ENCODE measurements at regions not wholly inside any gene's neighbourhood (a gene's known extent, or its start where the extent isn't known, plus 50 kb on each side); places are given as distances from the start of the nearest gene placed in this dataset.

DNA sequence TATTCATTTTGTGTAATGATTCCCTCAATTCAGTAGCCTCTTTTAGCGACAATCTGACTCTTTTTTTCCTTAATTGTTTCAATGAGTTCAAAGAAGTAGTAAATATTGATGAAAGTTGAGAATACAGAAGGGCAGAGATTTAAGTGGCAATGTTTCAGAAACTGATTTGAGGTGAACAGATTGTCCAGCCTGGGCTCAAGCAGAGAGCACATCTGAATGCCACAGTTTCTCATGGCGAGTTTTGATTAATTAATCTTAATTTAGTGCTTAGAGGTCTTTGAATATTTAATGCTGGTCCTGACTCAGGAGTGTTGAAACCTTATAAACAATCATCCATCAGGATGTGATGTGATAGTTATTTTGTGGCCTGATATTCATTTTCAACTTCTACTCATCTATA, 890.7 kb upstream of the SLITRK6 start:
- no peaks in the 10 kb centered on the region for H3K27me3 ChIP-seq (ENCODE audit: insufficient read depth, poor library complexity, severe bottlenecking)
- no peak overlapping the region for H3K4me3 ChIP-seq (ENCODE audit: severe bottlenecking)
- no peak for ATAC-seq (ENCODE audit: low read depth)
- no peaks in the 10 kb centered on the region for H3K36me3 ChIP-seq (ENCODE audit: low read depth)
- H3K9me3 ChIP-seq (ENCODE audit: severe bottlenecking) = no peaks in the 10 kb centered on the region
- no peak overlapping the region for H3K27ac ChIP-seq (ENCODE audit: poor library complexity, severe bottlenecking)
- H3K4me1 ChIP-seq (ENCODE audit: insufficient read depth, poor library complexity, severe bottlenecking) = no peaks in the 10 kb centered on the region
- TF ChIP-seq, protein P1, sequence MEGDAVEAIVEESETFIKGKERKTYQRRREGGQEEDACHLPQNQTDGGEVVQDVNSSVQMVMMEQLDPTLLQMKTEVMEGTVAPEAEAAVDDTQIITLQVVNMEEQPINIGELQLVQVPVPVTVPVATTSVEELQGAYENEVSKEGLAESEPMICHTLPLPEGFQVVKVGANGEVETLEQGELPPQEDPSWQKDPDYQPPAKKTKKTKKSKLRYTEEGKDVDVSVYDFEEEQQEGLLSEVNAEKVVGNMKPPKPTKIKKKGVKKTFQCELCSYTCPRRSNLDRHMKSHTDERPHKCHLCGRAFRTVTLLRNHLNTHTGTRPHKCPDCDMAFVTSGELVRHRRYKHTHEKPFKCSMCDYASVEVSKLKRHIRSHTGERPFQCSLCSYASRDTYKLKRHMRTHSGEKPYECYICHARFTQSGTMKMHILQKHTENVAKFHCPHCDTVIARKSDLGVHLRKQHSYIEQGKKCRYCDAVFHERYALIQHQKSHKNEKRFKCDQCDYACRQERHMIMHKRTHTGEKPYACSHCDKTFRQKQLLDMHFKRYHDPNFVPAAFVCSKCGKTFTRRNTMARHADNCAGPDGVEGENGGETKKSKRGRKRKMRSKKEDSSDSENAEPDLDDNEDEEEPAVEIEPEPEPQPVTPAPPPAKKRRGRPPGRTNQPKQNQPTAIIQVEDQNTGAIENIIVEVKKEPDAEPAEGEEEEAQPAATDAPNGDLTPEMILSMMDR (IDR thresholded peaks at IDR 0.05; ENCODE audit: poor library complexity, severe bottlenecking) = no peak
- DNase-seq (ENCODE audit: low spot score) = no peak

DNA sequence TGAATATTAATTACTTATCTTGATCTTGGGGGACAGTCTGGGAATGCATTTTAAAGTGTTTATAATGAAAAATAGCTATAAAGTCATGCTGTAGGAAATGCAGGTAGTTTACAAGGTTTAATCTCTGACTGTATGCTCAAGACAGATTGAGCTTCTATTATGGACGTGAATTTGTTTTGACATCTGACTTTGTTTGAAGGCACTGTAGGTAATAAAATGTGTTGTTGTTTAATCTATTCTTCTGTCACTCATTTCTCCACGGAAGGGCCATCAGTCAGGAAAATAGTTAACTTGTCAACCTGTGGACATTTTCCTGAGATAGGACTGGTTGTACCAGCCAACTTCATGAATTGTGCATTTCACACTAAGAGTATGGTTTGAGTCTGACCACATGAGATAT, 893.1 kb upstream of the SLITRK6 start:
- TF ChIP-seq, protein P1 (IDR thresholded peaks at IDR 0.05; ENCODE audit: poor library complexity, severe bottlenecking) = no peak
- Histone ChIP-seq H3K4me1 (ENCODE audit: insufficient read depth, poor library complexity, severe bottlenecking) (no peaks in the 10 kb centered on the region), H3K4me3 (ENCODE audit: severe bottlenecking) (no peak overlapping the region), H3K27me3 (ENCODE audit: insufficient read depth, poor library complexity, severe bottlenecking) (no peaks in the 10 kb centered on the region), H3K9me3 (ENCODE audit: severe bottlenecking) (no peaks in the 10 kb centered on the region), H3K36me3 (ENCODE audit: low read depth) (no peaks in the 10 kb centered on the region), H3K27ac (ENCODE audit: poor library complexity, severe bottlenecking) (no peak overlapping the region)
- ATAC-seq (ENCODE audit: low read depth) (no peak), DNase-seq (ENCODE audit: low spot score) (no peak)

DNA sequence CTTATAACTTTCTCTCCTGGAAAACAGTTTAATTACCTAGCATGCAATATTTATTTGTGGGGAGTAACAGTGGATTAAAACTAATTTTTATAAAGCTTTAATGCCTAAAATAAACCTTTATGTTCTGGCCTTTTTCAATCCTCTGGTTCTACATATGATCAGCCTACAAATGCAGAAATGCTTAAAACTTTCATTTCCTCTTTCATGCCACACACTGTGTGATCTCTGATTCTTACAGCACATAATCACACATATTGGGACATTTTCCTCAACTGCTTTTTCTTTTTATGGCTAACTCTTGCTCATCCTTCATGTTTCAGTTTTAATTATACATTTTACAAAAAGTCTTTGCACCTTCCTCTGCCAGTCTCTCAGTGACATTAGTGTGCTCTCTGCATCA, 910.8 kb upstream of the SLITRK6 start:
- no peaks in the 10 kb centered on the region for H3K4me1 ChIP-seq (ENCODE audit: insufficient read depth, poor library complexity, severe bottlenecking)
- DNase-seq (ENCODE audit: low spot score) (no peak), ATAC-seq (ENCODE audit: low read depth) (no peak)
- H3K4me3 ChIP-seq (ENCODE audit: severe bottlenecking) = no peak overlapping the region
- no peaks in the 10 kb centered on the region for H3K9me3 ChIP-seq (ENCODE audit: severe bottlenecking)
- no peak overlapping the region for H3K27ac ChIP-seq (ENCODE audit: poor library complexity, severe bottlenecking)
- TF ChIP-seq, protein P1 (IDR thresholded peaks at IDR 0.05; ENCODE audit: poor library complexity, severe bottlenecking) = no peak
- H3K36me3 ChIP-seq (ENCODE audit: low read depth) = no peaks in the 10 kb centered on the region
- H3K27me3 ChIP-seq (ENCODE audit: insufficient read depth, poor library complexity, severe bottlenecking) = no peaks in the 10 kb centered on the region

DNA sequence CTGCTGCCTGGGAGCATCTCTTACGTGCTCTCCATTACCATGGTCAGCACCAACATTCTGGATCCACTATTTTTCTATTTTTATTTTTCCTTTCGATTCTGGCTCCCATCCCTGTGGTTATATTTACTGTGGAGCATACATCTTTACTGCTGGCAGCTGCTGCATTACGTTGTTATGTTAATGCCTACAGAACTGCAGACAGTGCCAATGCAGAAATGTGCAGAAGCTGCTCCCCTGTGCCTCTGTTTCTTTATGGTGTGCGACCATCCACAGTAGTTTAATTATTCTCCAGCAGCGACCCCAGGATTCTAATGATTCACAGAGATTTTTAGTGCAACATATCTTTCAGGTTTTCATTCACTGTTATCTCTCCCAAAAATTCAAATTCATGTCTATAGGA, 911.7 kb upstream of the SLITRK6 start:
- Histone ChIP-seq H3K4me3 (ENCODE audit: severe bottlenecking) (no peak overlapping the region), H3K9me3 (ENCODE audit: severe bottlenecking) (no peaks in the 10 kb centered on the region)

DNA sequence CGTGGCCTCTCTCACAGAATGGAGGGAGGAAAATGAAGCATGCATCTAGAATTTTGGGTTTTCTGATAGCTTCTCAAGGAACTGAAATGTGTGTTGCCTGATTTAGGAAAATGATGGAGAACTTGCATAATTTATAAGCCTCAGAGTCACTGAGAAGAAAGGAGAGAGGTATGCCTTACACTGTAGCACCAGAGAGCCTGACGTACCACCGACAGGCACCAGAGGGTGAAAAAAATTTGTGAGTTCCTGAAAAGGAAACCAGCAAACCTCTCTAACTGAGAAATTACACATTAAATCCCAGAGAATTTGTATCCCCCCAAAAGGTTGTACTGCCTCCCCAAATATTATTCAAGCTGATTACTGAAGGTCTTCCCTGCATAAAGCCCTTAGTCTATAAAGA, 915.3 kb upstream of the SLITRK6 start:
- no peaks in the 10 kb centered on the region for H3K4me1 ChIP-seq (ENCODE audit: insufficient read depth, poor library complexity, severe bottlenecking)
- H3K27ac ChIP-seq (ENCODE audit: poor library complexity, severe bottlenecking) = no peak overlapping the region
- no peaks in the 10 kb centered on the region for H3K27me3 ChIP-seq (ENCODE audit: insufficient read depth, poor library complexity, severe bottlenecking)
- DNase-seq (ENCODE audit: low spot score) = no peak
- ATAC-seq (ENCODE audit: low read depth) = no peak
- no peak overlapping the region for H3K4me3 ChIP-seq (ENCODE audit: severe bottlenecking)
- H3K36me3 ChIP-seq (ENCODE audit: low read depth) = no peaks in the 10 kb centered on the region
- TF ChIP-seq, protein P1 (IDR thresholded peaks at IDR 0.05; ENCODE audit: poor library complexity, severe bottlenecking) = no peak
- H3K9me3 ChIP-seq (ENCODE audit: severe bottlenecking) = no peaks in the 10 kb centered on the region

More for the DNA sequence above, 911.7 kb upstream of the SLITRK6 start:
- Histone ChIP-seq H3K27me3 (ENCODE audit: insufficient read depth, poor library complexity, severe bottlenecking) (no peaks in the 10 kb centered on the region), H3K4me1 (ENCODE audit: insufficient read depth, poor library complexity, severe bottlenecking) (no peaks in the 10 kb centered on the region), H3K36me3 (ENCODE audit: low read depth) (no peaks in the 10 kb centered on the region), H3K27ac (ENCODE audit: poor library complexity, severe bottlenecking) (no peak overlapping the region)
- TF ChIP-seq, protein P1 (IDR thresholded peaks at IDR 0.05; ENCODE audit: poor library complexity, severe bottlenecking) = no peak
- DNase-seq (ENCODE audit: low spot score) = no peak
- no peak for ATAC-seq (ENCODE audit: low read depth)
